ENCODE measurements at regions not wholly inside any gene's neighbourhood (a gene's known extent, or its start where the extent isn't known, plus 50 kb on each side); places are given as distances from the start of the nearest gene placed in this dataset.

DNA sequence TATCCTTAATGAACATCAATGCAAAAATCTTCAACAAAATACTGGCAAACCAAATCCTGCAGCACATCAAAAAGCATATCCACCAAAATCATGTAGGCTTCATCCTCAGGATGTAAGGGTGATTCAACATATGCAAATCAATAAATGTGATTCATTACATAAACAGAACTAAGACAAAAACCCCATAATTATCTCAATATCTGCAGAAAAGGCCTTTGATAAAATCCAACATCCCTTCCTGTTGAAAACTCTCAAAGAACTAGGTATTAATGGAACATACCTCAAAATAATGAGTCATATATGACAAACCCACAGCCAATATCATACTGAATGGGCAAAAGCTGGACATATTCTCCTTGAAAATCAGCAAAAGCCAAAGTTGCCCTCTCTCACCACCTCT is 54.6 kb upstream of the DEPDC1 start:
- H3K4me1 Mint-ChIP-seq, result no peaks in the 10 kb centered on the region
- peaks cover 13% of the 10 kb centered on the region for H3K9me3 Mint-ChIP-seq
- no peak overlapping the region for H3K27ac Mint-ChIP-seq
- no peaks in the 10 kb centered on the region for H3K27me3 Mint-ChIP-seq
- H3K36me3 Mint-ChIP-seq, result no peaks in the 10 kb centered on the region
- H3K4me3 Mint-ChIP-seq, result no peak overlapping the region

DNA sequence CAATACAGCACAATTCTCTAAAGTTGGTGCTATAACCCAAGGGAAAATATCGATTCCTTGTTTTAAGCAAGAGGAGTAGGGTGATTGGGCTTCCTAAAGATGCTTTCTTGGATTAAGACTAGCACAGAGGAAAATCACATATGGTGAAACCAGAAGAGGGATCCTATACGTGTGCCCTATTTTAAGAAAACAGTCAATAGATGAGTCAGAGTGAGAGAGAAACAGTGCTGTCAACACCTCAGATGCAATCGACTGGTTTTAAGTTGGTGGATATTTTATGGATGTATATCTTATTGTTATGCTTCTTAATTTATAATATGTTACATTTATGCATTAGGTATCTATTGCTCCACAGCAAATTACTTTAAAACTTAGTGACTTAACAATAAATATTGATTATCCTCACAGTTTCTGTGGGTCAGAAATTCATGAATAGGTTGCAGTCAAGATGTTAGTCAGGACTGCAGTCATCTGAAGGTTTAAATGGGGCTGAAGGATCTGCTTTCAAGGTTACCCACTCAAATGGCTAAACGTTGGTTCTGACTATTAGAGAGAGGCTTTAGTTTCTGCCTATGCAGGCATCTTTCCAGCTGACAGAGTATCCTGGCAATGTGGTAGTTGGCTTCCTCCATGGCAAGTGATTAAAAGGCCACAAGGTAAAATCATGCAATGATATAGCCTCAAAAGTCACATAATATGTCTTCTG is 61.6 kb upstream of the DEPDC1 start:
- H3K4me1 Mint-ChIP-seq, result no peaks in the 10 kb centered on the region
- H3K27me3 Mint-ChIP-seq, result no peaks in the 10 kb centered on the region
- no peak overlapping the region for H3K4me3 Mint-ChIP-seq

DNA sequence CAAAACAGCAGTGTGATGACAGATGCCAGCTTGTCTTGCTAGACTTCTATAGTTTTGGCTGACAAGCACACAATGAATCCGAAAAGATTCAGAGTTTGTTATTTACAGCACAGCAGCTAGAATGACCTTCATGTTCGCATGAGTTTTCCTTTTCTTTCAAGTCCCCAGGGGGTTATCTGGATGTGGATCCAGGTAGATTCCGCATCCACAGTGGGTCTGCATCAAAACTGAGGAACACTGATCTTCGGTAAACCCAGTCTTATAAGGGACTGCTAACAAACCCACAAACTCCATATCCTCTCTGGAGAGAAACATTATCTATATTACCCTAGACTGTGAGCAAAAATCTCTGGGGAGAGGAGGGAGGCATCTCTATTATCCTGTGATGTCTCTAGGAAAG is 69.0 kb upstream of the DEPDC1 start:
- H3K9me3 Mint-ChIP-seq, result peaks cover 13% of the 10 kb centered on the region
- no peak overlapping the region for H3K27ac Mint-ChIP-seq
- H3K36me3 Mint-ChIP-seq, result no peaks in the 10 kb centered on the region
- no peak overlapping the region for H3K4me3 Mint-ChIP-seq
- H3K27me3 Mint-ChIP-seq, result peaks cover 2% of the 10 kb centered on the region
- H3K4me1 Mint-ChIP-seq, result no peaks in the 10 kb centered on the region

More for the DNA sequence above, 61.6 kb upstream of the DEPDC1 start:
- Mint-ChIP-seq H3K36me3 (no peaks in the 10 kb centered on the region), H3K27ac (no peak overlapping the region), H3K9me3 (peaks cover 8% of the 10 kb centered on the region)

- H3K4me1 Mint-ChIP-seq, result no peaks in the 10 kb centered on the region
- no peaks in the 10 kb centered on the region for H3K9me3 Mint-ChIP-seq
- H3K27me3 Mint-ChIP-seq, result no peaks in the 10 kb centered on the region
- H3K4me3 Mint-ChIP-seq, result no peak overlapping the region
- no peaks in the 10 kb centered on the region for H3K36me3 Mint-ChIP-seq
- no peak overlapping the region for H3K27ac Mint-ChIP-seq
These were observed 74.0 kb upstream of the DEPDC1 start for GRCh38 chr1:68570871-68571270.

- Mint-ChIP-seq H3K4me3 (no peak overlapping the region), H3K9me3 (no peaks in the 10 kb centered on the region), H3K36me3 (no peaks in the 10 kb centered on the region), H3K4me1 (no peaks in the 10 kb centered on the region), H3K27me3 (no peaks in the 10 kb centered on the region), H3K27ac (no peak overlapping the region)
These were observed 74.8 kb upstream of the DEPDC1 start for GRCh38 chr1:68571454-68572235.

DNA sequence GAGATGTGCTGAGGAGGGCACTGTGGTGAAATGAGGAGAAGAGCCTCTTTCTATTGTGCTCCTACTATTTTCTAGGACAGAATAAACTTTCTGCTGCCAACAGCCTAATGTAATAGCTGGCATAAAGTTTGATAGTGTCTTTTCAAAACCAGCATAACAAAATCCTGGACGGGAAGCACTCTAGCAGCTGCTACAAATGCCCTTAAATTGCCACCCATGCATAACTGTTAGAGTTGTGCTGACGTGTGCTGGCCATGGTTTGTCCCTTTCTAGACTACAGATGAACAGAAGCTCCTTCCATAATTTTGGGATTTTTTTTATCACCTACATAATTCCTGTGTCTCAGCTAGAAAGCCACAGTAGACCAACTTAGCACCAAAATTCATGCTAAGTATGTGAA is 88.5 kb upstream of the DEPDC1 start:
- Mint-ChIP-seq H3K27me3 (no peaks in the 10 kb centered on the region), H3K36me3 (no peaks in the 10 kb centered on the region), H3K27ac (no peak overlapping the region), H3K4me1 (no peaks in the 10 kb centered on the region), H3K4me3 (no peak overlapping the region), H3K9me3 (peaks cover 15% of the 10 kb centered on the region)

DNA sequence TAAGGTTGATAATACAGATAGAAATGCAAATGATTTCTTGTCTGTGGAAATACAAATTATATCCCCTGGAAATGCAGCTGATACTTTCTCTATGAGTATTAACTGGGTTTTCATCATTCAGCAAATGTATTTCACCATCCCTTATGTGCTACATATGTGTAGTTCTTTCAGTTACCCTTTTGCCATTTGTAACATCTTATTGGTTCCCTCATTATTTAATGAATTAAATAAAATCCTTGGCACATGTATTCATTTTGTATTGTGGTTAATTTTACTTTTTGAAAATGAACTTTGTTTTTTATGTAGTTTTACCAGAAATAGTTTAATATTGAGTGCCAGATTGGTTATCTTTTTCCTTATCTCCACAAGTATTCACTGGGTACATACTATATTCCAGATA is 89.9 kb upstream of the DEPDC1 start:
- Mint-ChIP-seq H3K4me3 (no peak overlapping the region), H3K27me3 (no peaks in the 10 kb centered on the region), H3K9me3 (peaks cover 18% of the 10 kb centered on the region)

DNA sequence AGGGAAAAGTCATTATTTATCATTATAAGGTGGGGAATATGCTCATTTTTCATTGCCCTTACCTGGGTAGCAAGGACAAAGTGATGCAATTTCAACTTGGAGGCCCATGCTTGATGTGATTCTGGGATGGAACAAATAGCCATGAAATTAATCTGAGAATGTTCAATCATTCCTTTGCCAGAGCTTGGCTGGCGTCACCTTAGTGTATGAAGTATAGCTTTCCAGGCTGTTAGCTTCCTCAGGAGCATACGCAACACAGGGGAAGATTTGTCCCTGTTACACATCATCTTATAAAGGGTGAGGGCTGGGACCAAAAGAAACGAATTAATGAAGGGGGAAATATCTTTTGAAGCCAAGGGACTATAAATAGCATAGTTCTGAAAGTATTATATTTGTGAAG is 91.4 kb upstream of the DEPDC1 start:
- Mint-ChIP-seq H3K4me3 (no peak overlapping the region), H3K27ac (no peak overlapping the region), H3K9me3 (peaks cover 10% of the 10 kb centered on the region), H3K4me1 (no peaks in the 10 kb centered on the region), H3K36me3 (no peaks in the 10 kb centered on the region), H3K27me3 (no peaks in the 10 kb centered on the region)

More for the DNA sequence above, 89.9 kb upstream of the DEPDC1 start:
- Mint-ChIP-seq H3K36me3 (no peaks in the 10 kb centered on the region), H3K4me1 (no peaks in the 10 kb centered on the region), H3K27ac (no peak overlapping the region)

GRCh38 chr1:68590473-68590872 is 93.6 kb upstream of the DEPDC1 start:
- H3K4me1 Mint-ChIP-seq, result no peaks in the 10 kb centered on the region
- no peak overlapping the region for H3K4me3 Mint-ChIP-seq
- no peaks in the 10 kb centered on the region for H3K27me3 Mint-ChIP-seq
- H3K27ac Mint-ChIP-seq, result no peak overlapping the region
- H3K9me3 Mint-ChIP-seq, result peaks cover 5% of the 10 kb centered on the region
- no peaks in the 10 kb centered on the region for H3K36me3 Mint-ChIP-seq

DNA sequence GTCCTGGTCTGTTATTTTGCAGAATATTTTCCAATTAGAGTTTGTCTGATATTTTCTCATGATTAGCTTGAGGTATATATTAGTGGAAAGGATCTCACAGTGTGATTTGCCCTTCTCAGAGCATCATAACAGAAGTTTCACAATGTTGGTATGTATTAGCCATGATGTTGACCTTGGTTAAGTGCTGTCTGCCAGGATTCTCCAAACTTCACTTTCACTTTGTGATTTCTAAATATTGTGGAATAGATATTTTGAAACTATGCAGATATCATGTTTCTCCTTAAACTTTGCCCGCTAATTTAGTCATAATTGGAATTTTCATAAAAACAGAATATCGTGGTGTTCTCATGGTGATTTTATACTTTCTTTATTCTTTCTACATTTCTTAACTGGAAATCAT is 98.0 kb upstream of the DEPDC1 start:
- Mint-ChIP-seq H3K9me3 (peaks cover 5% of the 10 kb centered on the region), H3K27ac (no peak overlapping the region), H3K4me1 (no peaks in the 10 kb centered on the region), H3K4me3 (no peak overlapping the region), H3K36me3 (no peaks in the 10 kb centered on the region), H3K27me3 (no peaks in the 10 kb centered on the region)

GRCh38 chr1:68600049-68600661 is 103.3 kb upstream of the DEPDC1 start:
- Mint-ChIP-seq H3K27me3 (no peaks in the 10 kb centered on the region), H3K27ac (no peak overlapping the region), H3K4me1 (no peaks in the 10 kb centered on the region), H3K36me3 (no peaks in the 10 kb centered on the region), H3K9me3 (no peaks in the 10 kb centered on the region), H3K4me3 (no peak overlapping the region)

GRCh38 chr1:68608289-68608688 is 111.4 kb upstream of the DEPDC1 start:
- H3K4me3 Mint-ChIP-seq, result no peak overlapping the region
- no peaks in the 10 kb centered on the region for H3K36me3 Mint-ChIP-seq
- peaks cover 17% of the 10 kb centered on the region for H3K9me3 Mint-ChIP-seq
- H3K4me1 Mint-ChIP-seq, result no peaks in the 10 kb centered on the region
- H3K27ac Mint-ChIP-seq, result no peak overlapping the region
- no peaks in the 10 kb centered on the region for H3K27me3 Mint-ChIP-seq

GRCh38 chr1:68615312-68615711 is 118.4 kb upstream of the DEPDC1 start:
- Mint-ChIP-seq H3K9me3 (peaks cover 24% of the 10 kb centered on the region), H3K27ac (no peak overlapping the region), H3K4me3 (no peak overlapping the region), H3K27me3 (no peaks in the 10 kb centered on the region), H3K36me3 (no peaks in the 10 kb centered on the region), H3K4me1 (no peaks in the 10 kb centered on the region)

GRCh38 chr1:68617942-68618341 is 121.1 kb upstream of the DEPDC1 start:
- no peaks in the 10 kb centered on the region for H3K27me3 Mint-ChIP-seq
- H3K36me3 Mint-ChIP-seq, result no peaks in the 10 kb centered on the region
- no peaks in the 10 kb centered on the region for H3K4me1 Mint-ChIP-seq
- peaks cover 7% of the 10 kb centered on the region for H3K9me3 Mint-ChIP-seq
- no peak overlapping the region for H3K27ac Mint-ChIP-seq
- no peak overlapping the region for H3K4me3 Mint-ChIP-seq

DNA sequence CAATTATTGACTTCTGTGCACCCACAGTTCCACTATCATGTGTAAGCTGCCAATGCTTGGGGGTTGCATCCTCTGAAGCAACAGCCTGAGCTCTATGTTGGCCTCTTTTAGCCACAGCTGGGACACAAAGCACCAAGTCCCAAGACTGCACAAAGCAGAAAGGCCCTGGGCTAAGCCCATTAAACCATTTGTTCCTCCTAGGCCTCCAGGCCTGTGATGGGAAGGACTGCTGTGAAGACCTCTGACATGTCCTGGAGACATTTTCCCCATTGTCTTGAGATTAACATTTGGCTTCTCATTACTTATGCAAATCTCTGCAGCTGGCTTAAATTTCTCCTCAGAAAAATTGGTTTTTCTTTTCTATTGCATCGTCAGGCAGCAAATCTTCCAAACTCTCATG is 123.7 kb upstream of the DEPDC1 start:
- Mint-ChIP-seq H3K4me1 (no peaks in the 10 kb centered on the region), H3K36me3 (no peaks in the 10 kb centered on the region), H3K9me3 (peaks cover 17% of the 10 kb centered on the region), H3K27me3 (no peaks in the 10 kb centered on the region), H3K27ac (no peak overlapping the region), H3K4me3 (no peak overlapping the region)

DNA sequence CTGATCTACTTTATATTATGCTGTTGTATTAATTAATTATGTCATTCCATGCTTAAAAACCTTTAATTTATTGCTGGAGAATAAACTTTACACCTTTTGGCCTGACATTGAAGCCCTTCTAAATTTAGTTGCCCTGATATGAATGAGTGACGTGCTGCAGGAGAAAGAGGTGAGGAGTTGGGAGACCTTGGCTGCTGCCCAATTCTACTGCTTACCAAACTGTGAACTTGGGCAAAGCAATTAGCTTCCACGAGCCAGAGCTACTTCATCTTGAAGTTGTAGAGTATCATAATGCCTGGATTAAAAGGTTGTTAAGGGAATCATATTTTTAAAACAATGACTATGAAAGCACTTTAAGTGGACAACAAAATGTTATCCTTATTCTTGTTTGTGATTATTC is 126.8 kb upstream of the DEPDC1 start:
- H3K9me3 Mint-ChIP-seq, result peaks cover 14% of the 10 kb centered on the region
- no peak overlapping the region for H3K4me3 Mint-ChIP-seq
- no peaks in the 10 kb centered on the region for H3K27me3 Mint-ChIP-seq
- no peaks in the 10 kb centered on the region for H3K4me1 Mint-ChIP-seq
- H3K27ac Mint-ChIP-seq, result no peak overlapping the region
- H3K36me3 Mint-ChIP-seq, result no peaks in the 10 kb centered on the region

All from activated naive CD4-positive, alpha-beta T cell treated with anti-CD3 and anti-CD28 coated beads, Interleukin-2, amount 50 U/mL, for 24 hours (primary cell).